GM12801 (cell line): ENCODE measurements at regions not wholly inside any gene's neighbourhood (a gene's known extent, or its start where the extent isn't known, plus 50 kb on each side); places are given as distances from the start of the nearest gene placed in this dataset.

ENCODE experiments used
- CTCF ChIP-seq: IDR thresholded peaks from one replicate; pipeline ENCODE4 v1.5.1; 2011; ENCODE audit warnings: control low read depth; ENCODE audit not compliant: insufficient read length; ENCODE audit errors: extremely low read depth

- TF ChIP-seq CTCF: no peak
These were observed 533.4 kb upstream of the BRINP1 start for GRCh38 chr9:119902611-119903010.

- TF ChIP-seq CTCF: no peak
These were observed 529.1 kb upstream of the BRINP1 start for GRCh38 chr9:119898316-119898715.

GRCh38 chr9:119884438-119884837 is 515.2 kb upstream of the BRINP1 start:
- no peak for TF ChIP-seq CTCF

GRCh38 chr9:119881898-119882297 is 512.7 kb upstream of the BRINP1 start:
- no peak for TF ChIP-seq CTCF

- no peak for TF ChIP-seq CTCF
These were observed 511.1 kb upstream of the BRINP1 start for GRCh38 chr9:119880361-119880760.

GRCh38 chr9:119877306-119877705 is 508.1 kb upstream of the BRINP1 start:
- no peak for TF ChIP-seq CTCF

- no peak for TF ChIP-seq CTCF
These were observed 504.6 kb upstream of the BRINP1 start for GRCh38 chr9:119873877-119874276.

GRCh38 chr9:119868694-119869093 is 499.5 kb upstream of the BRINP1 start:
- no peak for TF ChIP-seq CTCF
